Esophagus squamous epithelium (tissue), 4 donors: ENCODE measurements at regions not wholly inside any gene's neighbourhood (a gene's known extent, or its start where the extent isn't known, plus 50 kb on each side); places are given as distances from the start of the nearest gene placed in this dataset.

ENCODE experiments used
- CTCF ChIP-seq, 6 experiments: fragments of 450-650 bp in 4 of 6; fragments of 200-600 bp in 2 of 6; sonication (generic) in 2 of 6; IDR thresholded peaks; one replicate each; pipeline ENCODE4 v1.5.1; 2016 to 2019; ENCODE audit warnings: antibody characterized with exemption in 6 of 6, mild to moderate bottlenecking in 4 of 6, moderate library complexity in 4 of 6
- POLR2A ChIP-seq, 4 donors: fragments of 450-650 bp; IDR thresholded peaks; one replicate each; pipeline ENCODE4 v1.6.1; 2017; ENCODE audit warnings: antibody characterized with exemption in 4 of 4, mild to moderate bottlenecking in 4 of 4, moderate library complexity in 3 of 4

- TF ChIP-seq CTCF (IDR thresholded peaks at IDR 0.05) (no peak), POLR2A (IDR thresholded peaks at IDR 0.05) (no peak)
Measured at GRCh38 chr7:110531186-110531585, 559.7 kb upstream of the LRRN3 start.
